ENCODE measurements at regions not wholly inside any gene's neighbourhood (a gene's known extent, or its start where the extent isn't known, plus 50 kb on each side); places are given as distances from the start of the nearest gene placed in this dataset.

GRCh38 chr18:71808616-71809015 lies 735.5 kb downstream of the CBLN2 start:
- TF ChIP-seq POLR2AphosphoS5 (IDR thresholded peaks at IDR 0.05; ENCODE audit: low read depth, low read length): no peak
- no peak for TF ChIP-seq POLR2A (IDR thresholded peaks at IDR 0.05; ENCODE audit: low read depth, low read length)
- TF ChIP-seq TAF1 (IDR thresholded peaks at IDR 0.05; ENCODE audit: low read depth, low read length): no peak
- no peak for TF ChIP-seq SPI1 (IDR thresholded peaks at IDR 0.05; ENCODE audit: low read depth, low read length)
- no peak for TF ChIP-seq PAX5 (IDR thresholded peaks at IDR 0.05; ENCODE audit: insufficient read depth, low read length, severe bottlenecking)

Measured in GM12891 (cell line).